Loucy (cell line): ENCODE measurements at regions not wholly inside any gene's neighbourhood (a gene's known extent, or its start where the extent isn't known, plus 50 kb on each side); places are given as distances from the start of the nearest gene placed in this dataset.

Experiments
- H2AFZ ChIP-seq: fragments of 200-600 bp; sonication (generic); 2 replicates; pipeline ENCODE4 v1.6.0; 2016; ENCODE audit warnings: antibody characterized with exemption, mild to moderate bottlenecking, low read length, moderate library complexity
- H3F3A ChIP-seq: fragments of 200-600 bp; 2 replicates; pipeline ENCODE4 v1.6.0; 2016; ENCODE audit warnings: antibody characterized with exemption, low read depth, mild to moderate bottlenecking
- H3K27me3 ChIP-seq: fragments of 200-600 bp; sonication (generic); 2 replicates; pipeline ENCODE4 v1.6.1; 2014; ENCODE audit warnings: low read length, mild to moderate bottlenecking; ENCODE audit not compliant: insufficient read depth, poor library complexity, severe bottlenecking
- H3K36me3 ChIP-seq: fragments of 200-600 bp; sonication (generic); 2 replicates; pipeline ENCODE4 v1.6.1; 2016; ENCODE audit warnings: low read length; ENCODE audit not compliant: insufficient read depth
- H3K4me1 ChIP-seq: fragments of 200-600 bp; sonication (generic); 2 replicates; pipeline ENCODE4 v1.5.1; 2014; ENCODE audit warnings: low read length, mild to moderate bottlenecking; ENCODE audit not compliant: insufficient read depth, poor library complexity, severe bottlenecking
- H3K4me2 ChIP-seq: fragments of 200-600 bp; sonication (generic); 2 replicates; pipeline ENCODE4 v1.6.0; 2014; ENCODE audit warnings: antibody characterized with exemption, low read length, low read depth, mild to moderate bottlenecking; ENCODE audit not compliant: poor library complexity, severe bottlenecking
- H3K4me3 ChIP-seq: fragments of 200-600 bp; sonication (generic); 2 replicates; pipeline ENCODE4 v1.5.1; 2014; ENCODE audit warnings: low read length, mild to moderate bottlenecking, mixed read lengths; ENCODE audit not compliant: poor library complexity, severe bottlenecking
- H3K79me2 ChIP-seq: fragments of 200-600 bp; sonication (generic); 2 replicates; pipeline ENCODE4 v1.6.1; 2014; ENCODE audit warnings: low read length; ENCODE audit not compliant: insufficient read depth
- H3K9ac ChIP-seq: fragments of 200-600 bp; sonication (generic); 2 replicates; pipeline ENCODE4 v1.6.0; 2014; ENCODE audit warnings: mild to moderate bottlenecking, low read depth, low read length, moderate library complexity; ENCODE audit not compliant: poor library complexity, severe bottlenecking
- H3K9me2 ChIP-seq: fragments of 200-600 bp; sonication (generic); replicated peaks from 2 replicates; pipeline ENCODE4 v1.6.1; 2016; ENCODE audit warnings: low read depth, low read length, mixed read lengths
- H3K9me3 ChIP-seq: fragments of 200-600 bp; sonication (generic); 2 replicates; pipeline ENCODE4 v1.6.1; 2014; ENCODE audit warnings: mild to moderate bottlenecking, antibody characterized with exemption, low read length, low read depth; ENCODE audit not compliant: insufficient read depth
- H4K20me1 ChIP-seq: fragments of 200-600 bp; sonication (generic); 2 replicates; pipeline ENCODE4 v1.6.0; 2014; ENCODE audit warnings: antibody characterized with exemption, low read length, mild to moderate bottlenecking; ENCODE audit not compliant: insufficient read depth, poor library complexity, severe bottlenecking
- CTCF ChIP-seq: fragments of 200-600 bp; sonication (generic); conservative IDR thresholded peaks from 2 replicates; pipeline ENCODE4 v1.5.1; 2014; ENCODE audit warnings: mild to moderate bottlenecking, antibody characterized with exemption, low read length
- EZH2phosphoT487 ChIP-seq: fragments of 200-600 bp; IDR thresholded peaks from 2 replicates; pipeline ENCODE4 v1.6.1; 2018; ENCODE audit warnings: antibody characterized with exemption, mild to moderate bottlenecking, moderate library complexity, borderline replicate concordance

- Histone ChIP-seq H3F3A (no peaks in the 10 kb centered on the region), H3K27me3 (no peaks in the 10 kb centered on the region)
These were observed 133.8 kb upstream of the TWIST2 start for GRCh38 chr2:238714038-238714528.

GRCh38 chr2:238716171-238716570 lies 131.7 kb upstream of the TWIST2 start:
- H3K36me3 ChIP-seq = no peaks in the 10 kb centered on the region
- H3F3A ChIP-seq = no peaks in the 10 kb centered on the region
- no peaks in the 10 kb centered on the region for H3K9me3 ChIP-seq
- no peaks in the 10 kb centered on the region for H3K4me1 ChIP-seq
- H3K4me2 ChIP-seq = no peak overlapping the region
- no peaks in the 10 kb centered on the region for H3K9me2 ChIP-seq
- TF ChIP-seq CTCF (no peak), EZH2phosphoT487 (no peak)
- no peak overlapping the region for H3K4me3 ChIP-seq
- H4K20me1 ChIP-seq = no peaks in the 10 kb centered on the region
- no peak overlapping the region for H3K9ac ChIP-seq
- H2AFZ ChIP-seq = no peak overlapping the region
- no peaks in the 10 kb centered on the region for H3K79me2 ChIP-seq
- H3K27me3 ChIP-seq = no peaks in the 10 kb centered on the region

More at GRCh38 chr2:238714038-238714528, 133.8 kb upstream of the TWIST2 start:
- H3K4me3 ChIP-seq = no peak overlapping the region
- H3K4me2 ChIP-seq = no peak overlapping the region
- no peak overlapping the region for H3K9ac ChIP-seq
- no peaks in the 10 kb centered on the region for H3K36me3 ChIP-seq
- H3K9me2 ChIP-seq = no peaks in the 10 kb centered on the region
- H2AFZ ChIP-seq = no peak overlapping the region
- H3K4me1 ChIP-seq = no peaks in the 10 kb centered on the region
- no peaks in the 10 kb centered on the region for H4K20me1 ChIP-seq
- TF ChIP-seq EZH2phosphoT487 (no peak), CTCF (no peak)
- no peaks in the 10 kb centered on the region for H3K79me2 ChIP-seq
- H3K9me3 ChIP-seq = no peaks in the 10 kb centered on the region

- Histone ChIP-seq H3K4me1 (no peaks in the 10 kb centered on the region), H3K79me2 (no peaks in the 10 kb centered on the region), H3K4me3 (no peak overlapping the region), H3K27me3 (no peaks in the 10 kb centered on the region), H3K4me2 (no peak overlapping the region), H3K9me2 (no peaks in the 10 kb centered on the region), H3F3A (no peaks in the 10 kb centered on the region), H3K9me3 (no peaks in the 10 kb centered on the region), H3K36me3 (no peaks in the 10 kb centered on the region), H4K20me1 (no peaks in the 10 kb centered on the region), H3K9ac (no peak overlapping the region), H2AFZ (no peak overlapping the region)
- TF ChIP-seq CTCF = no peak
- no peak for TF ChIP-seq EZH2phosphoT487
These were observed 131.3 kb upstream of the TWIST2 start for GRCh38 chr2:238716585-238716984.
